ENCODE measurements at regions not wholly inside any gene's neighbourhood (a gene's known extent, or its start where the extent isn't known, plus 50 kb on each side); places are given as distances from the start of the nearest gene placed in this dataset.
"Not testable (repeated sequence)": the region's sequence is repeated elsewhere in the genome, so short reads cannot be mapped to it uniquely, and the experiment has no call there.

DNA sequence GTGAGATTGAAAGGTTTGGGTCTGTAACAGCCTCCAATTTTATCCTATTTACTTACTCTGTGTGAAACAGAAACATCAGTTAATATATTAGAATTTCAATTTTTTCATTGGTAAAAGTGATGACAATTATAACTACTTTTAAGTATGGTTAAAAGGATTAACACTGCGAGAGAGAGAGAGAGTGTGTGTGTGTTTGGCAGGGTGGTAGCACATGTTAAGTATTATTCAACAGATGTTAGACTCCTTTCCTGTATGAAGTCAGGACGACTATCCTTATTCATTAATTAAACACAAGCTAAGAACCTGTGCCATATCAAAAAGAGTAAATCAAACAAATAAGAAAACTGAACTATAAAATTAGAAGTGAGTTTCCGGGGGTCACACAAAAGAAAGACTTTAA is 662.5 kb downstream of the PLPP3 start:
- DNase-seq (ENCODE audit: low spot score): no peak

DNA sequence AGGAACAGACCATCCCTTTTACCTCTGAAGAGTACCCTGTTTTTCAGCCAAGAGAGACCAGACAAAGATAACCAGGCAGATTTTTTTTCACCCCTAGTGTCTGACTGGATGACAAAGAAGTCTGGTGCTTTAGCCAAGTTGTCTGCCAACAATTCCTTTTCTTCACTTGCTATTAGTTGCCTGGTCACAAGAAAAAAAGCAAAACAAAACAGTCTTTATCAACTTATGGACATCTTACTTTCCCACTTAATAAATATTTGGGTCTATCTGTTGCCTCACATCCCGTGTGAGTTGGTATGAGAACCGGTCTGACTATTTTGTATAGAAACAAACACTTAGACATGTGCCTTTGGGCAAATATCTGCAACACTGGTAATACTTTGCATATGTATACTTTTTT is 662.9 kb downstream of the PLPP3 start:
- no peak for DNase-seq (ENCODE audit: low spot score)

DNA sequence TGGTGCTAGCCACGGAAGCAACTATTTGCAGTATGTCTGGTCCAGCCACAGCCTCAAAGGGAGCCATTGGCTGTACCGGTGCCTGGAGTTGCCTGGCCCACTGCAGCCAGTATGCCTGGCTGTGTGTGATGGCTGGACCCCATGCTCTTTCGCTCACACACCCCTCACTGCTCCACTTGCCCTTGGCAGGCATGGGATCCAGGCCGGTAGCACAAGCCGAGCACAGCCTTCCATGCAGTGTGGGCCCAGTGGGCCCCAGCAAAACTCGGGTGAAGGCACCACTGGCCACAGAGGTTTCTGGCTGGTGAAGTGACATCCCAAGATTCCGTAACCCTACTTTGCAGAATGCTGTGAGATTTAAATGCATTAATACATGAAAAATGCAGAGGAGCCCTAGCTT is 665.8 kb downstream of the PLPP3 start:
- DNase-seq (ENCODE audit: low spot score): no peak

DNA sequence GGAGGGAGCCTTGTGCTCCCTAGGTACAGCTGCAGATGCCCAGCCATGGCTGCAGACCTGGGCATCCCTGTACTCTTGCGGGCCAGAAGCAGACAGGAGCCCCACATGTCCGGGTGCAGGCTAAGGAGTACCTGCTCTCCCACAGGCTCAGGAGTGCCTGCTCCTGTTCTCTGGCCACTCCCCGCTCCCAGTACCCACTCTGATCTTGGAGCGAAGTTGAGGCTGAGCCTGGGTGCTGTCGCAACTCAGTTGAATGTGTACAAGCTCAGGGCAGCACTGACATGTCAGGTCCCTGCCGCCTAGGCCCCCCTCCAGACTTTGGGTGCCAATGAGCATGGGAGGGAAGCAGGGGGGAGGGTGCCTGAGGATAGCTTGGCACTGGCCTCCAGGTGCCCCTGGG is 666.9 kb downstream of the PLPP3 start:
- DNase-seq (ENCODE audit: low spot score): no peak

DNA sequence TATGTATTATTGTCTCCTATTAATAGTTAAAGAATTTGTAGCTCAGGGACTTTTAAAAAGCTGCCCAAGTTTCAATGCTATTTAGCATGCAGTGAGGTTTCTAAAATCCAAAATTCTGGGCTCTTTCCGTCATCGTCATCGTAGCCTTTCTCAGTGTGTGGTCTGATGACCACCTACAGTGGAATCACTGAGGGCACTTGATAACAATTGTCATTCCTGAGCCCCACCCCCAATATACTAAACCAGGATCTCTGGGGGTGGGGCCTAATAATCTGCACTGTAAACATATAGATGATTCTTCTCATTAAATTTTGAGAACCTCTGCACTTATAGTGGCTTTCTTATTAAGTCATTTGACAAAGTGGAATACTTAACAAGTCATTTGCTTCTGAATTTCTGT is 674.8 kb downstream of the PLPP3 start:
- DNase-seq (ENCODE audit: low spot score): no peak

DNA sequence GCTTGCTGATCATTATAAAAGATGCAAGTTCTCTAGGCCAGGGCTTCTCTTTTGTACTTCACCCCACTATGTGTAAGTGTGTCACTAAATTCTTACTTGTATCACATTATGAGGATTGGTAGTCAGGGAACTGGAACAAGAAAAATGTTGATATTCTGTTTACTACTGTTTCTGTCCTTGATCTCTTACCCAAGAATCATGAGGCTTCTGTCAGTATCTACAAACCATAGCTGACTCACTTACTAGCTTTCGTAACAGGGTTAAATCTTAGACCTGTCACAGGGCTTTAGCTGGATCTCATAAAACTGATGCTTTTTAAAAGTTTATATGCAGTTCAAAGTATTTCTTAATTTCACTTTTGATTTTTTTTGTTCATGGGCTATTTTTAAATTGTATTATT is 681.2 kb downstream of the PLPP3 start:
- DNase-seq (ENCODE audit: low spot score): no peak

DNA sequence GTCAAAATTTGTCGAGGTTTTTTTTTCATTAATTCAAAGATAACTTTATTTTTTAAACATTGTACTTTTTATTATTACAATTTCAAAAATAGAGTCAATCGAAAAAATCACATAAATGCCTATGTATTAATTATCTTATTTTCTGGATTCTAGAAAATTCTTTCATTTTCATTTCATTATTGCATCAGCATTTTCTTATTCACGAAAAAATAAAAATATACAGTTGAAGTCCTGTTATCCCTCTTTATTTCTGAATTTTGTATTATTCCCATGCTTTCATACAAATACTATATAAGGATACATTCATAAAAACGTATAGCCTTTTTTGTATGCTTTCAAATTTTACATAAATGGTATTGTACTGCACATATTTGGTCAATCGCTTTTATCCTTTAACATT is 681.0 kb upstream of the USP24 start:
- no peak for DNase-seq (ENCODE audit: low spot score)

DNA sequence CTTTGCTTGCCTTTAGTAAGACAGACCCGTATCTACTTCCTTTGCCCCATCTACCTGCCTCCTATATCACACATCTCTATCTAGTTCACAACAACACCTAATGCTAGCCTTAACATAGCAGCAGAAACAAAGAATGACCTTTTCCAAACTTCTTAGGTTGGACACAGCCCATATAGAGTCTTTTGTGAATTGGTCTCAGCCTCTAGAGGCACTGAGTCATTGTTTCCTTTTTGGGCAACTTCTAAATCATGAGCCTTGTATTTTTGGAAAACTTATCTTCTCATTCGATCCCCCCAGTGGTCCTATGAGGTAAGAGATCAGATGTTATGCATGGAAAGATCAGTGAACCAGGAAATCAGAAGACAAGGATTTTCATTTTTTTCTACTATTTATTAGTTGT is 679.4 kb upstream of the USP24 start:
- DNase-seq (ENCODE audit: low spot score): no peak

DNA sequence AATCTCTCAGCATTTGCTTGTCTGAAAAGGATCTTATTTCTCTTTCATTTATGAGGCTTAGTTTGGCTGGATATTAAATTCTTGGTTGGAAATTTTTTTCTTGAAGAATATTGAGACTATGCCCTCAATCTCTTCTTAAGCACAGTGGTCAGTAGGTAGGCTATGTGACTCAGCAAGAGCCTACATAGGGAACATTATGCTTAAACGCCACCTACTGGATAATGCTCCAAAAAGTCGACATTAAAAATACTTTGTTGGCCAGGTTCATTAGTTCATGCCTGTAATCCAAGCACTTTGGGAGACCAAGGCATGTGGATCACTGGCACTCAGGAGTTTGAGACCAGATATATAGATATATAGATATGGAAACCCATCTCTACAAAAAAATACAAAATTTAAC is 678.0 kb upstream of the USP24 start:
- no peak for DNase-seq (ENCODE audit: low spot score)

DNA sequence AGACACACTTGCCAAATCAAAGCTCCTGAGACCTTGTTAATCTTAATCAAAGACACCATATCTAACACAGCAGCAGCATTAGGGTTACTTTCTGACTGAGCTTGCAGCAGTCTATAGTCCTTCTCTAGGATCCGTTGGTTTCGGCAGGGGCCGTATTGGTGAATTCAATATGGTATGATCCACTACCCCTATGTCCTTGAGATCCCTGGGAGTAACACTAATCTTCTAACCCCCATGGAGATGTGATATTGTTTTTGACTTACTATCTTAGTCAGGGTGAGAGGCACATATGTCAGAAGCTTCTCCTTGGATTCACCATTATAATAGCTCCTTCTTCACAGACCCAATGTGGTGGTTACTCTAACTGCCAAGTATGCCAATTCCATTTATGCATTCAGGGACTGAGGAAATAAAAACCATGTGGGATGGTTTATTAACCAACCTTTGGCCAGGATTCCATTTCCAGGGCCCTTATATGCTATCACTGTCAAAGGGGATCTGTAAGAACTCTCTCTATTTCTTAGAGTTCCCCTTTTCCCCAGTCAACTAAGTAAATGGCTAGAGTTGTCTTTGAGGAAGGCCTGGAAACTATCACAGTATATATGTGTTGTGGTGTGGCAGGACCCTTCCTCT is 673.6 kb upstream of the USP24 start:
- DNase-seq (ENCODE audit: low spot score): no peak

DNA sequence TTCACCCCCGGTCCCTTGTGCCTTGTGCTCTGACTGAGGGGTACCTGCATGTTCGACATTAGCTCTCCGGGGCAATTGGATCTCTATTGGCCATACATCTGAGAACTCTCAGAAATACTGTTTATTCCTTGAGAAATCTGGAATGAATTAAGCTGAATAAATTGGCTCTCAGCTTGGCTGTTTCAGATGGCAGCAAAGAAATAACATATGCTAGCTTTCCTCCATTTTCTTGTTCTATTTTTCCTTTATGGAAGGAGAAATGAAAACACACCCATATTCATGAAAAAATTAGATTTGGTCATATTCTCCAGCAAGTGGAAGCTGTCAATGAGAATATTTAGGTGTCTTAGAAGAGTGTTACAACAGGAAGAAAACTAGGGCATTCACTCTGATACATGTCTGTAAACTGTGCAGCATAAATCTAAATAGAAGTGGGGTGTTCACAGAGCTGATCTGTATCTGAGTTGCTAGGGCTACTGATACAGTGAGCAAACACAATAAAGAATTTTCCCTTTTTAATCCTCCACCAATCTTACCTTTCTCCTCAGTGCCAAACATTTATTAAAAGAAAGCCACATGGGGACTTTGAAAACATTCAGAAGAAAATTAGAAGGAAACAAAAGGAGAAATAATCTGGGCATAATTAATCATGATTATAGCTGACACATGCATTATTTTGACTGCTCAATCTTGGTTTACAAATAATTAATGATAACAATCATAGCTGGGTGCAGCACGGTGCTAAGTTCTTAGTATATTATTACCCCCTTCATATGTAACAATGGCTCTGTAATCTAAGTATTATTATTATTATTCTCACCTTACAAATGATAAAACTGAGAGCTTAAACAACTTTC is 671.9 kb upstream of the USP24 start:
- DNase-seq (ENCODE audit: low spot score): no peak

DNA sequence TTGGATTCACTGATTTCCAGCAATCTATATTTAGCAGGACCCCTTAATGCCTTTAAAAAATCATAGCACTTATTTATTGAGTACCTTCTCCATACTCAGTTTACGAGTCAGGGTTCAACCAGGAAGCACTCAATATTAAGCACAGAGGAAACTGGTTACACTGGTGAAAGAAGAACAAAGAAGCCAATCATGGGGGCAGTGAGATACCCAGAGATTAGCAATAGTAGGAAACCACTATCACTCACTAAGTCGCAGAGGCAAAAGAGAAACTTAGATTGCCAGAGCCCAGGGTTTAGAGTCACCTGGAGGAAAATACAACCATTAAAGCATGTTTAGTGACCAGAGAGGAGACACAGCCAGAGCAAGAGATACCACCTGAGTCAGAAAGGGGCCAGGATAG is 670.5 kb upstream of the USP24 start:
- no peak for DNase-seq (ENCODE audit: low spot score)

DNA sequence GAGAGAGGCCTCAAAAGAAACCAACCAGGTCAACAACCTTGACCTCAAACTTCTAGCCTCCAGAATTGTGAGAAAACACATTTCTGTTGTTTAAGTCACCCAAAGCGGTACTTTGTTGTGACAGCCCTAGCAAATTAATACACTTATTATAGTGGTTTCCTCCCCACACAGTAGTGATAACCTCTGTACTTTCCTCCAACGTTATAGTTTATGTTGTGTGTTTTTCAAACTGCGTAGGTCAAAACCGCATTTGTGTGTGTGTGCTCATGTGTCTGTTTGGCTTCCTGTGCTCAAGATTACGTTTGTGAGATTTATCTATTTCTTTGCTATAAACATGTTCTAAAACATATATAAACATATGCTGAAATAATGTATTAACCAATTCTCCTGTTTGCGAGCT is 667.8 kb upstream of the USP24 start:
- no peak for DNase-seq (ENCODE audit: low spot score)

DNA sequence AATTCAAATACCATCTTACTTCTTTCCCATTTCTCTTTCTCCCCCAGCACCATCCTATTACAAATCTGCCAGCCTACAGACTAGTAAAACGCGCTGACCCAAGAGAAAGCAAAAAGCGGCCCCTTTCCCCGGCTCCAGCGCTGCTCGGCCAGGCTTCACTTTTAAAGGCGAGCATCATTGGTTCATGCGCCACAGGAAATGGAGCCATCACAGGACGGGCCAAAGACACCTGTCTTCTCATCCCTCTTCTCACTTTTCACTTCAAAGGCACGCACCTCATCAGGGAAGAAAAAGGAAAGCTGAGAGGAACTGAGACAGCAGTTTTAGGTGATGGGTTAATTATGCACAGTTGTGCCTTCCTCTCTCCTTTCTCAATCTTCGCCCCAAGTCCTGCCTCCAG is 664.2 kb upstream of the USP24 start:
- no peak for DNase-seq (ENCODE audit: low spot score)

DNA sequence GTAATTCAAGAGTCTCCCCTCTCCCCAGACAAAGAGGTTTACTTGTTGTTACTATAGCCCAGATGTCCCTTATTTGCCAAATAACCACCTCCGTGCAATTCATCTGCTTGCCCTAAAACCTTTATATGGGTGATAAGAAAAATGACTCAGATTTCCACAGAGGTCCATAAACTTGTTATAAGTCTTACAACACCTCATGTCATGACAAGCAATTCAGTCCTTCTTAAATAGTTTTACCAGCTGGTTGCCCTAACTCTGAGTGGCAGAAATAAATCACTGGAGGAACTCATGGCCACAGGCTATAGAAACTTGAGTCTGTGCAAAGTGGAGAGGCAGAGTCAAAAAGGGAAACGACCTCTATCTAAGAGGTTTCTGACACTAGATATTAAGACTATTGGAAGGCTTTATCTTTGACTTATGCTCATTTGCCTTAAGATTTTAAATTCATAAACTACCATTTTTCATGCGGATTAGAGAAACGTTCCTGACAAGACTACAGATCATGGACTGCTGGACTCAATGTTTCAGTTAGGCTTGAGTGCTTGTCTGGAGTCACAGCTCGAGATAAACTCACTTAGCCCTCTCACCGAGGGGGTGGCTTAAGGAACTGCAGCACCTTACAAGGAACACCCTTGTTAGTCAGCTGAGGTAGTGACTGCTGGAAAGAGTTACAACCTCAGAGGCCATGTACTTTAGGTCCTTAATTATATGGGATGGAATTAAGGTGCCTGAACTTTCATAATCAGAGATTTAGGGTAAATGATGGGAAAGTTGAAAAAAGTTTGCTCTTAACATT is 662.5 kb upstream of the USP24 start:
- no peak for DNase-seq (ENCODE audit: low spot score)

DNA sequence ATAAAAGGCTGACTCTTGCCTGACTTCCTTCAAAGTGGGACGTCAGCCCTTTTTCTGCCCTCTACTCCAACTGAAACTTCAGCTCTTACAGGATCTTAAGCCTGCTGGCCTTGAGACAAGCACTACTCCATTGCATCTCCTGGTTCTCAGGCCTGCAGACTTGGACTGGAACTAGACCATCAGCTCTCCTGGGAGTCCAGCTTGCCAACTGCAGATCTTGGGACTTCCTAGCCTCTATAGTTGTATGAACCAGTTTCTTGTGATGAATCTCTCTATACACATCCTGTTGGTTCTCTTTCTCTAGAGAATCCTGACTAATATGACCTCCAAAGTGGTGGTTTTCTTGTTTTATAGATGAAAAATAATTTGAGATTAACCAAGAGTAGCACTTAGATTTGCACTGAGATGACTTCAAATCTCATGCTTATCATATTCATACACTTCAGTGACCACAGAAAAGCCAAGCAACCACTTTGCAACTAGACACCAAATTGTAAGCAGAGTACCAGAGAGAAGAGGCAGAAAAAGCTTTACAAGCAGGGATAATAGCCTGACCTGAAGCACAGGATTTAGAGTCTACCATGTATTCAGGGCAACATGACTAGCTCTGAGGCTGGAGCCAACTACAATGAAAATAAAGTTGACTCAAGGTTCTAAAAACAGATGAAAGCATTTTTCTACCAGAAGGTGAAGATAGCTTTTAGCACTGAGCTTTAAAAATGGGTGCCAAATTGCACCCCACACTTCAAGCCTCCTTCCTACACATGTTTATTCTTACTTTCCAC is 661.3 kb upstream of the USP24 start:
- no peak for DNase-seq (ENCODE audit: low spot score)

DNA sequence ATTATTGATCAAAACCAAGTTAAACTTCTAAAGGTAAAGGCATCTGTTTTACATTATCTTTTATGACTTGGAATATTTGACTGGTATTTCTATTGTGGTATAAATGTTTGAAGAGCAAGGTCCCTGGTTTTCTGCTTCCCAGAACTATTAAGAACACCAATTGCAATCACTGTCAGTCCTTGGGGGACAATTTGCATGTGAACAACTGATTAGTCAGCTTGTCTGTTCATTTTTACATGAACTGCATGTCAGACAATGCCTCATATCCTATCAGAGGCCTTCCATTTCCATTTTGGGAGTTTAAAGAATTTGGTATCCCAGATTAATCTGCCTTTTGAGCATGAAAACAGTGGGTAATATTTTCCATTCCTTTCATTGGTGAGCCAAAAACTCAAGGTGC is 654.9 kb upstream of the USP24 start:
- no peak for DNase-seq (ENCODE audit: low spot score)

DNA sequence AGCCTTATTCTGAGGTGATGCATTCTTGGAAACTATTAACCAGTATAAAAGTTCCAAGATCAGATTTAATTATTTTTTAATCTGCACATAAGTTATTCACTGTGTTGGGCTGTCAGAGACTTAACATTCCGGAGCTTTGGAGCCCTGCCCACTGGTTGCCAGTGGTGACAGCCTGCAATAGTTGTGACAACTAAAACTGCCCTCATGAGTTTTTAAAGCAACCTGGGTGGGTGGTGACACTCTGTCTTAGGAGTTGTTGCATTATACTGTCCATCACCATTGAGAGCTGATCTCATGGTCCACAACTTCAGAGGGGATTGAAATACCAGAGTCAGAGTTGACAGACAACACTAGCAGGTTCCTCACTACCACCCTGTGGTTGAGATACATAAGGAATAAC is 653.9 kb upstream of the USP24 start:
- no peak for DNase-seq (ENCODE audit: low spot score)

DNA sequence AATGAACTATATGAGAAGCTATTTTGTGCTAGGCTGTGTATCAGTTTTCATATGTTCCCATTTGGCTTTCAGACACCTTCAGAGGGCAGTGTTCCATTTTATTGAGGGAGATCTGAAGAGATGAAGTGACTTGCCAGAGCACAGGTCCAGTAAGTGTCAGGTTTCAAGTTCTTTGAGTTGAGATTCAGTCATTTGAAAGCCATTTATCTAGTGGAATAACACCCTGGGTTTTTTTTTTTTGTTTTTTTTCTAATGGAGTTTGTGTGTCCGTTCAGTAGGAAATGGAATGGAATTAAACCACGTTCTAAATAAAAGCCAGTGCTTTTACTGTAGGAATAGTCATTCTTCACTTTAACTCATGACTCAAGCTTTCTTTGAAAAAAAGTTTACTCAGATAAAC is 652.9 kb upstream of the USP24 start:
- DNase-seq (ENCODE audit: low spot score): no peak

DNA sequence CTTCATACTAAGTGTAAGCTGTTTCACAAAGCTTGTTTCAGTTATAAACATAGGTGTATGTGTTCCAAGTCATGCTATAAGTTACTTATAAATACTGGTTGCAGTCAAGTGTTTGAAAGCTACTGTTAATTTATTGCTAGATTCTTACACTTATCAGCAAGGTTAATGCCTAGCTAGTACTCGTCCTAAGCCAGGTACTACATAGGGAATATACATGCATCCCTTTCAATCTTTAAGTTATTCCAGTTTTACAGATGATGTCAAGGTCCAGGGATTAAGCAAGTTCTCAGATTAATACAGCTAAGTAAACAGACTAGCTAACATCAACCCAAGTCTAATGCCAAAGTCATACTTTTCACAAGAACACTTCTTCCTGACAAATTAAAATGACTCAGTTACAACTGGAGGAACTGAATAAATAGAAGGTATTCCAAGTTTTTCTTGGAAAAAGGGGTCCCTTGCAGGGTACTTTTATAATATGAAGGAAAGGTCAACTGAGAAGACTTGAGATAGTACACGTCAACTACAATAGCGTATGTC is 652.2 kb upstream of the USP24 start:
- no peak for DNase-seq (ENCODE audit: low spot score)

DNA sequence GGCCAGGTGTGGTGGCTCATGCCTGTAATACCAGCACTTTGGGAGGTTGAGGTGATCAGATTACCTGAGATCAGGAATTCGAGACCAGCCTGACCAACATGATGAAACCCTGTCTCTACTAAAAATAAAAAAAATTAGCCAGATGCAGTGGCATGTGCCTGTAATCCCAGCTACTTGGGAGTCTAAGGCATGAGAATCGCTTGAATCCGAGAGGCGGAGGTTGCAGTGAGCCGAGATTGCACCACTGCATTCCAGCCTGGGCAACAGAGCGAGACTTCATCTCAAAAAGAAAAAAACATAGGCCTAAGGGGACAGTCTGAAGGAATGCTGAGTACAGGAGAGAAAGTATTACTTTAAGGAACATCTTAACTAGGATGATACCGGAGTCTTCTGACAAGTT is 650.6 kb upstream of the USP24 start:
- not testable (repeated sequence) for DNase-seq (ENCODE audit: low spot score)

DNA sequence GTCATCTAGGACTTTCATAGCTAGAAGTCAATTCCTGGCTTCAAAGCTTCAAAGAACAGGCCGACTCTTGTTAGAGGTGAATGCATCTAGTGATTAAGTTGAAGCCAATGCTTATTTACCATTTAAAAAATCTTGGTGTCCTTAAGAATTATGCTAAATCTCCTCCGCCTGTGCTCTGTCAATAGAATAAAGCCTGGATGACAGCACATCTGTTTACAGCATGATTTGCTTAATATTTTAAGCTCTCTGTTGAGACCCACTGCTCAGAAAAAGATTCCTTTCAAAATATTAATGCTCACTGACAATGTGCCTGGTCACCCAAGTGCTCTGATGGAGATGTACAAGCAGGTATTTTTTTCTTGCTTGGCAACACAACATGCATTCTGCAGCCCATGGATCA is 649.1 kb upstream of the USP24 start:
- no peak for DNase-seq (ENCODE audit: low spot score)

Data from CD4-positive, alpha-beta T cell treated with Interleukin-15 for 4 hours (primary cell).